ENCODE measurements at regions not wholly inside any gene's neighbourhood (a gene's known extent, or its start where the extent isn't known, plus 50 kb on each side); places are given as distances from the start of the nearest gene placed in this dataset.

GRCh38 chr2:194815475-194815874 is 841.6 kb upstream of the SLC39A10 start:
- POLR2A ChIA-PET: no interaction called here
- H3K27ac Mint-ChIP-seq: no peak overlapping the region

DNA sequence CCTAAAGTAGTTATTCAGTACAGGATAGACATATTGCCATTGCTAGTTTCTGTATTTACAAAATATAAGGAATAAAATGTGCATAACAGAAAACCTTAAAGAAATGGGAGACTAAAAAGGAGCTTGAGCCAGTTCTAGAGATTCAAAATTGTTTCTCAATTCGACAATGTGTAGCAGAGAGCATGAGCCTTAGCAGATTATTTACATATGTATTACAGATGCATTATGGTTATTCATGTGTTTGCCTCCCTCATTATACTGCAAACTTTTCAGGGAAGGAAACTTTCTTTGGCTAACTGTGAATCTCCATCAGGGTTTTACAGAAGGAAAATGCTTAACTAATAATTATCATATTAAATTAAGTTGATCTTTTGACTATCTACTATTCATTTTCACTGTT is 854.4 kb upstream of the SLC39A10 start:
- ChIA-PET POLR2A (interaction anchor here (0.5 kb wide), 1 partner anchor 290 kb away, joined by 4 read pairs; no protein-coding TSS in a partner anchor), CTCF (no interaction called here)
- Mint-ChIP-seq H3K36me3 (peaks cover 6% of the 10 kb centered on the region; the same call in 1 of the 2 replicates), H3K27ac (no peak overlapping the region), H3K4me3 (no peak overlapping the region), H3K27me3 (ENCODE audit: low read depth) (no peaks in the 10 kb centered on the region), H3K4me1 (no peaks in the 10 kb centered on the region; the same call in 1 of the 2 replicates), H3K9me3 (peaks cover 20% of the 10 kb centered on the region)
- ATAC-seq: no peak
- DNase-seq (ENCODE audit: low spot score): no peak
- TF ChIP-seq NR2C2 (CRISPR knock-in tag; IDR thresholded peaks at IDR 0.05): no peak
- no peak for TF ChIP-seq NFATC4 (CRISPR knock-in tag; IDR thresholded peaks at IDR 0.05)
- no peak for TF ChIP-seq ZNF232 (CRISPR knock-in tag; IDR thresholded peaks at IDR 0.05)
- no peak for TF ChIP-seq ZNF671 (CRISPR knock-in tag; IDR thresholded peaks at IDR 0.05)
- TF ChIP-seq NFE2L1 (CRISPR knock-in tag; IDR thresholded peaks at IDR 0.05): no peak
- no peak for TF ChIP-seq GRHL2 (CRISPR knock-in tag; IDR thresholded peaks at IDR 0.05; ENCODE audit: insufficient replicate concordance, severe bottlenecking)
- no peak for TF ChIP-seq CBFB (CRISPR knock-in tag; IDR thresholded peaks at IDR 0.05; ENCODE audit: low read depth)
- TF ChIP-seq IRF2 (CRISPR knock-in tag; IDR thresholded peaks at IDR 0.05; ENCODE audit: borderline replicate concordance, low read depth): no peak
- no peak for TF ChIP-seq TEAD1 (CRISPR knock-in tag; IDR thresholded peaks at IDR 0.05)
- no peak for TF ChIP-seq ZNF396 (CRISPR knock-in tag; IDR thresholded peaks at IDR 0.05; ENCODE audit: borderline replicate concordance)
- TF ChIP-seq, protein P1, sequence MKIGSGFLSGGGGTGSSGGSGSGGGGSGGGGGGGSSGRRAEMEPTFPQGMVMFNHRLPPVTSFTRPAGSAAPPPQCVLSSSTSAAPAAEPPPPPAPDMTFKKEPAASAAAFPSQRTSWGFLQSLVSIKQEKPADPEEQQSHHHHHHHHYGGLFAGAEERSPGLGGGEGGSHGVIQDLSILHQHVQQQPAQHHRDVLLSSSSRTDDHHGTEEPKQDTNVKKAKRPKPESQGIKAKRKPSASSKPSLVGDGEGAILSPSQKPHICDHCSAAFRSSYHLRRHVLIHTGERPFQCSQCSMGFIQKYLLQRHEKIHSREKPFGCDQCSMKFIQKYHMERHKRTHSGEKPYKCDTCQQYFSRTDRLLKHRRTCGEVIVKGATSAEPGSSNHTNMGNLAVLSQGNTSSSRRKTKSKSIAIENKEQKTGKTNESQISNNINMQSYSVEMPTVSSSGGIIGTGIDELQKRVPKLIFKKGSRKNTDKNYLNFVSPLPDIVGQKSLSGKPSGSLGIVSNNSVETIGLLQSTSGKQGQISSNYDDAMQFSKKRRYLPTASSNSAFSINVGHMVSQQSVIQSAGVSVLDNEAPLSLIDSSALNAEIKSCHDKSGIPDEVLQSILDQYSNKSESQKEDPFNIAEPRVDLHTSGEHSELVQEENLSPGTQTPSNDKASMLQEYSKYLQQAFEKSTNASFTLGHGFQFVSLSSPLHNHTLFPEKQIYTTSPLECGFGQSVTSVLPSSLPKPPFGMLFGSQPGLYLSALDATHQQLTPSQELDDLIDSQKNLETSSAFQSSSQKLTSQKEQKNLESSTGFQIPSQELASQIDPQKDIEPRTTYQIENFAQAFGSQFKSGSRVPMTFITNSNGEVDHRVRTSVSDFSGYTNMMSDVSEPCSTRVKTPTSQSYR (CRISPR knock-in tag; IDR thresholded peaks at IDR 0.05): no peak
- TF ChIP-seq ZNF423 (CRISPR knock-in tag; IDR thresholded peaks at IDR 0.05): no peak
- no peak for TF ChIP-seq CREB1 (CRISPR knock-in tag; IDR thresholded peaks at IDR 0.05)
- no peak for TF ChIP-seq MXD4 (CRISPR knock-in tag; IDR thresholded peaks at IDR 0.05; ENCODE audit: borderline replicate concordance)
- TF ChIP-seq GABPB1 (CRISPR knock-in tag; IDR thresholded peaks at IDR 0.05): no peak
- no peak for TF ChIP-seq HMGXB4 (CRISPR knock-in tag; IDR thresholded peaks at IDR 0.05)

More at GRCh38 chr2:194815475-194815874, 841.6 kb upstream of the SLC39A10 start:
- H3K9me3 Mint-ChIP-seq: no peaks in the 10 kb centered on the region
- H3K27me3 Mint-ChIP-seq (ENCODE audit: low read depth): no peaks in the 10 kb centered on the region
- H3K36me3 Mint-ChIP-seq: no peaks in the 10 kb centered on the region
- TF ChIP-seq ZNF121 (CRISPR knock-in tag; IDR thresholded peaks at IDR 0.05) (no peak), KAT7 (CRISPR knock-in tag; IDR thresholded peaks at IDR 0.05; ENCODE audit: borderline replicate concordance) (no peak), EMX1 (CRISPR knock-in tag; IDR thresholded peaks at IDR 0.05) (no peak), AR (CRISPR knock-in tag; IDR thresholded peaks at IDR 0.05) (no peak), ATF3 (CRISPR knock-in tag; conservative IDR thresholded peaks at IDR 0.05) (no peak)
- TF ChIP-seq, protein P2, sequence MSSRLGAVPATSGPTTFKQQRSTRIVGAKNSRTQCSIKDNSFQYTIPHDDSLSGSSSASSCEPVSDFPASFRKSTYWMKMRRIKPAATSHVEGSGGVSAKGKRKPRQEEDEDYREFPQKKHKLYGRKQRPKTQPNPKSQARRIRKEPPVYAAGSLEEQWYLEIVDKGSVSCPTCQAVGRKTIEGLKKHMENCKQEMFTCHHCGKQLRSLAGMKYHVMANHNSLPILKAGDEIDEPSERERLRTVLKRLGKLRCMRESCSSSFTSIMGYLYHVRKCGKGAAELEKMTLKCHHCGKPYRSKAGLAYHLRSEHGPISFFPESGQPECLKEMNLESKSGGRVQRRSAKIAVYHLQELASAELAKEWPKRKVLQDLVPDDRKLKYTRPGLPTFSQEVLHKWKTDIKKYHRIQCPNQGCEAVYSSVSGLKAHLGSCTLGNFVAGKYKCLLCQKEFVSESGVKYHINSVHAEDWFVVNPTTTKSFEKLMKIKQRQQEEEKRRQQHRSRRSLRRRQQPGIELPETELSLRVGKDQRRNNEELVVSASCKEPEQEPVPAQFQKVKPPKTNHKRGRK (CRISPR knock-in tag; IDR thresholded peaks at IDR 0.05; ENCODE audit: borderline replicate concordance): no peak
- TF ChIP-seq, protein P3, sequence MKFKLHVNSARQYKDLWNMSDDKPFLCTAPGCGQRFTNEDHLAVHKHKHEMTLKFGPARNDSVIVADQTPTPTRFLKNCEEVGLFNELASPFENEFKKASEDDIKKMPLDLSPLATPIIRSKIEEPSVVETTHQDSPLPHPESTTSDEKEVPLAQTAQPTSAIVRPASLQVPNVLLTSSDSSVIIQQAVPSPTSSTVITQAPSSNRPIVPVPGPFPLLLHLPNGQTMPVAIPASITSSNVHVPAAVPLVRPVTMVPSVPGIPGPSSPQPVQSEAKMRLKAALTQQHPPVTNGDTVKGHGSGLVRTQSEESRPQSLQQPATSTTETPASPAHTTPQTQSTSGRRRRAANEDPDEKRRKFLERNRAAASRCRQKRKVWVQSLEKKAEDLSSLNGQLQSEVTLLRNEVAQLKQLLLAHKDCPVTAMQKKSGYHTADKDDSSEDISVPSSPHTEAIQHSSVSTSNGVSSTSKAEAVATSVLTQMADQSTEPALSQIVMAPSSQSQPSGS (CRISPR knock-in tag; IDR thresholded peaks at IDR 0.05; ENCODE audit: borderline replicate concordance, low read depth): no peak
- DNase-seq (ENCODE audit: low spot score): no peak
- no peaks in the 10 kb centered on the region for H3K4me1 Mint-ChIP-seq
- no peak overlapping the region for H3K4me3 Mint-ChIP-seq
- CTCF ChIA-PET: interaction anchor here (1.2 kb wide), 1 partner anchor 52 kb away, joined by 3 read pairs; no protein-coding TSS in a partner anchor
- no peak for ATAC-seq

Measured in WTC11 (cell line).